ENCODE measurements at regions not wholly inside any gene's neighbourhood (a gene's known extent, or its start where the extent isn't known, plus 50 kb on each side); places are given as distances from the start of the nearest gene placed in this dataset.

DNA sequence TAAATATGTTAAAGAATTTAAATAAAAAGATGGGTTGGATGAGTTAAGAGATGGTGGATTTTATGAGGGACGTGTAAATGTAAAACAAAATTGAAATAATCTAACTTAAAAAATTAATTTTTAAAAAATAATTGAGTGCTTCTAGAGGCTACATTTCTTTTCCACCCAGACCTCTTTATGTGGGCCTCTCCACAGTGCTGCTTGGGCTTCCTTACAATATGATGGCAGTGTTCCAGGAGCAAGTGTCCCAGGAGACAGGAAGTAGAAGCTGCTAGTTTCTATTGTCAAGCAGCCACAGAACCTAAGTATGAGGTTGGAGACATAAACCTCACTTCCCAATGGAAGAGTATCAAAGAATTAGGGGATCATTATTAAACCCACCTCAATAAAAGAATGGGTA lies 205.7 kb upstream of the CPHXL start:
- TF ChIP-seq, protein P1, sequence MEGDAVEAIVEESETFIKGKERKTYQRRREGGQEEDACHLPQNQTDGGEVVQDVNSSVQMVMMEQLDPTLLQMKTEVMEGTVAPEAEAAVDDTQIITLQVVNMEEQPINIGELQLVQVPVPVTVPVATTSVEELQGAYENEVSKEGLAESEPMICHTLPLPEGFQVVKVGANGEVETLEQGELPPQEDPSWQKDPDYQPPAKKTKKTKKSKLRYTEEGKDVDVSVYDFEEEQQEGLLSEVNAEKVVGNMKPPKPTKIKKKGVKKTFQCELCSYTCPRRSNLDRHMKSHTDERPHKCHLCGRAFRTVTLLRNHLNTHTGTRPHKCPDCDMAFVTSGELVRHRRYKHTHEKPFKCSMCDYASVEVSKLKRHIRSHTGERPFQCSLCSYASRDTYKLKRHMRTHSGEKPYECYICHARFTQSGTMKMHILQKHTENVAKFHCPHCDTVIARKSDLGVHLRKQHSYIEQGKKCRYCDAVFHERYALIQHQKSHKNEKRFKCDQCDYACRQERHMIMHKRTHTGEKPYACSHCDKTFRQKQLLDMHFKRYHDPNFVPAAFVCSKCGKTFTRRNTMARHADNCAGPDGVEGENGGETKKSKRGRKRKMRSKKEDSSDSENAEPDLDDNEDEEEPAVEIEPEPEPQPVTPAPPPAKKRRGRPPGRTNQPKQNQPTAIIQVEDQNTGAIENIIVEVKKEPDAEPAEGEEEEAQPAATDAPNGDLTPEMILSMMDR (IDR thresholded peaks at IDR 0.05) = no peak
- TF ChIP-seq POLR2AphosphoS5 (IDR thresholded peaks at IDR 0.05; ENCODE audit: insufficient read depth in 1 of 2, low read depth in 1 of 2) = no peak
- TF ChIP-seq POLR2A (IDR thresholded peaks at IDR 0.05) = no peak
